Muscle of back (tissue), 3 donors: ENCODE measurements at regions not wholly inside any gene's neighbourhood (a gene's known extent, or its start where the extent isn't known, plus 50 kb on each side); places are given as distances from the start of the nearest gene placed in this dataset.

Experiments
- DNase-seq, 3 donors: peaks; one replicate each; pipeline versions ENCODE4 v3.0.0 to v3.0.0-alpha.2; 2013

DNA sequence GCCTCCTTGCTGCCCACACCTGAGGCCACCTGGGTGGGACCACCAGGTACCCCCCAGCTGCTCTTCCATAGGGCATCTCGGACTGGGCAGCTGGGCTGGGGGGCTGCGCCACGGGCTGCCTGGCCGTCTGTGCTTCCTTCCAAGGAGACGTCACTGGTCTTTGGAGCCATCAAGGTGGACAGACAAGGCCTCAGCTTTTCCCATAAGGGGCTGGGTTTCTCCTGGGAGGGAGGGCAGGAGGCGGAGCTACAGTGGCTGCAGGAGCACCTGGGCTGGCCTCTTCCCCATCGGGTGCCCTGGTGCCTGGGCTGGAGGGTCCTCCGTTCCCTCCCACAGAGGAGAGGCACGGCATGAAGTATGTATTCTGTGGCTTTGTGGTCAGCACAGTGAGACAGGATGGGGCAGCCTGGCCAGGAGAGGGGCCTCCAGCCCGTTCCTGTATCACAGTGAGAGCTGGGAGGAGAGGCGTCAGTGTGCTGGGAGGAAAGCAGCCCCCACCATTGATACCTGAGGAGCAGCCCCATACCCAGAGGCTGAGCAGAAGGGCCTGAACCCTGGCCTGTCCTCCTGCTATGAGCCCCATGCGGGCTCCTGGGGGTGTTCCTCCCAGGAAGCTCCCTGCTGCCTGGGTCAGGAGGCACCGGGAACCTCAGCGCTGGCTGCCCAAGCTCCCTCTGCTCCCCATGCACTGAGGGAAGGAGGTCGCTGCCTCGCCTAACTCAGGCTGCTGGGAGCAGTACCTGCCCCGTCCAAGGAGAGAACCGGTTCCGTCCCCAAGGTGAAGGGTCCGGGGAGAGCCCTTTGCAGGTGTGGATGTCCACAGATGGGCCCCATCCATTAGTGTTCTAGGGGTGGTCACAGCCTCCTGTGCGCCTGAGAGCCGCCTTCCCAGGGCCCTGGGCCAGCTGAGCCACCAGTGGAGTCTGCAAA, 1075.0 kb downstream of the BRD1 start:
- no peak for DNase-seq

DNA sequence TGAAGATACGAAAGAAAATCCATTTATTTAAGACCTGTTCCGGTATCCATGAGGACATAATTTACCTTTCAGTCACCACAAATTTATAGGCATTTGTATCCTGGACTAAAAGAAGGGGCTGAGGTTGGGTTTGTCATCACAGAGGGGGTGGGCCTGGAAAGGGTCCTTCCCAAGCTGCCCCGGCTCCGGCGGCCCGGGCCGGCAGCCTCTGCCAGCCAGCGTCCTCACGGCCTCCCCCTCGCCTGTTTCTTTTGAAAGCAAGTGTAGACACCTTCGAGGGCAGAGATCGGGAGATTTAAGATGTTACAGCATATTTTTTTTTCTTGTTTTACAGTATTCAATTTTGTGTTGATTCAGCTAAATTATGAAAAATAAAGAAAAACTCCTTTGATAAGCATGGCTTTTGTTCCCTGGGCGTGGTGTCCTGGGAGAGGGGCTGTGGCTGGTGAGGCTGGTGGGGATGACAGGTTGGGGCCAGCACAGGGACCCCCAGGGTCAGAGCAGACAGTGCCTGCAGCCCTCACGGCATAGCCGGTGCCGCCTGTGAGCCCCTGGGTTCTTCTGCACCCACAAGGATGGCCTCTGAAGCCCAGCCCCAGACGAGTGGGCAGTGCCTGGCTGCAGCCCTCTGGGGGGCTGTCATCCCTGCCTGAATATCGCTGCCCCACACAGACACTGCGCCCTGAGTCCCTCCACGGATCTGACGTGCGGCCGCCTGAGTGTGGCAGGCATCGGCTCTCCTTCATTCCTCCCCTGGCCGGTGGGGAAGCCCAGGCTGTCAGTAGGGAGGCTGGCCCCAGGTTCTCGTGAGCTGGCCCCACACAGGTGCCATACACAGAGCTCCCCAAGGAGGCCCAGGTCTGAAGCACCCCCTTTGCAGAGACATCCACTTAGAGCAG, 1075.9 kb downstream of the BRD1 start:
- no peak for DNase-seq

DNA sequence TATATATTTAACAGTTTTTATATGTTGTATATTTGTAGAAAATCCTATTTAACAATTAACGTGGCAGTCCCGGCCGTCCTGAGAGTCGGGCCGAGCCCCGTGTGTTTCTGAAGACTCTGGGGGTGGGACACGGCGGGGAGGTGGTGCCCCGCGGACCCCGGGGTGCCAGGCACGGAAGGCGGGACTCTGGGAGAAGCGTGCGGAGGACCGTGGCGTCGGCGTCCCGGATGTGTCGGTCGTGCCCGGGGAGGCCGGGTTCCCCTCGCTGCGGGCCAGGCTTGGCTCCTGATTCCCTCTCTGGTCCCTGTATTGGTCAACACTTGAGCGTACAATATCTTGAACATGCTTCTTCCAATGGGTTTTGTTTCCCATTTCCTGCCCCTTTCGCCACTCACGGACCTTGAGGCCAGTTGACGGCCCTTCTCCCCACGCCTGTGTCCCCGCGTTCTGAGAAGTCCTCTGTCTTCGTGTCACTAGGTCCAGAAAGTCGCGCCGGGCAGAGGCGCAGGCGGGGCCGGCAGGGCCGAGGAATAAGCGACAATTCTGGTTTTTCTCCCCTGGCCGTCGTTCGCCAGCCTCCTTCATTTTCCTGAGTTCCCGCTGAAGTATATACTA, 1076.7 kb downstream of the BRD1 start:
- DNase-seq = no peak

DNA sequence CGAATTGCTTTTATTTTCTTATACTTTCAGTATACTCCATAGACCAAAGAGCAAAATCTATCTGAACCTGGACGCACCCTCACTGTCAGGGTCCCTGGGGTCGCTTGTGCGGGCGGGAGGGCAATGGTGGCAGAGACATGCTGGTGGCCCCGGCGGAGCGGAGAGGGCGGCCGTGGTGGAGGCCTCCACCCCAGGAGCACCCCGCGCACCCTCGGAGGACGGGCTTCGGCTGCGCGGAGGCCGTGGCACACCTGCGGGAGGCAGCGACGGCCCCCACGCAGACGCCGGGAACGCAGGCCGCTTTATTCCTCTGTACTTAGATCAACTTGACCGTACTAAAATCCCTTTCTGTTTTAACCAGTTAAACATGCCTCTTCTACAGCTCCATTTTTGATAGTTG, 1077.4 kb downstream of the BRD1 start:
- no peak for DNase-seq

DNA sequence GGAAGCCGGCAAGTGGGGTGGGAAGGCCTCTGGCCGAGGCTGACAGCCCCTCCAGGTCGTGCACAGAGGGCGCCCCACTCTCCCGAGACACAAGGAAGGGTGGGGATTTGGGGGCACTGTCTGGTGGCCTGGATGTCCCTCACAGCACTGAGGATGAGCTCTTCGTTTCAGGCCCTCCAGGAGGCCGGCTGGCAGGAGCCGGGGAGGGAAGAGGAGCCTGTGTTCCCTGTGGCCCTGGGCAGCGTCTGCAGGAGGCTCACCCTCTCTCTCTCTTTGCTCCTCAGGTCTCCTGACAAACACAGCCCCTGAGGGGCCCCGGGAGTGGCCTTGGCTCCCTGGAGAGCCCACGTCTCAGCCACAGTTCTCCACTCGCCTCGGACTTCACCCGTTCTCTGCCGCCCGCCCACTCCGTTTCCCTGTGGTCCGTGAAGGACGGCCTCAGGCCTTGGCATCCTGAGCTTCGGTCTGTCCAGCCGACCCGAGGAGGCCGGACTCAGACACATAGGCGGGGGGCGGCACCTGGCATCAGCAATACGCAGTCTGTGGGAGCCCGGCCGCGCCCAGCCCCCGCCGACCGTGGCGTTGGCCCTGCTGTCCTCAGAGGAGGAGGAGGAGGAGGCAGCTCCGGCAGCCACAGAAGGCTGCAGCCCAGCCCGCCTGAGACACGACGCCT, 1078.0 kb downstream of the BRD1 start:
- no peak for DNase-seq

- DNase-seq = no peak
Measured at GRCh38 chr22:48748860-48749554, 1078.7 kb downstream of the BRD1 start.

DNA sequence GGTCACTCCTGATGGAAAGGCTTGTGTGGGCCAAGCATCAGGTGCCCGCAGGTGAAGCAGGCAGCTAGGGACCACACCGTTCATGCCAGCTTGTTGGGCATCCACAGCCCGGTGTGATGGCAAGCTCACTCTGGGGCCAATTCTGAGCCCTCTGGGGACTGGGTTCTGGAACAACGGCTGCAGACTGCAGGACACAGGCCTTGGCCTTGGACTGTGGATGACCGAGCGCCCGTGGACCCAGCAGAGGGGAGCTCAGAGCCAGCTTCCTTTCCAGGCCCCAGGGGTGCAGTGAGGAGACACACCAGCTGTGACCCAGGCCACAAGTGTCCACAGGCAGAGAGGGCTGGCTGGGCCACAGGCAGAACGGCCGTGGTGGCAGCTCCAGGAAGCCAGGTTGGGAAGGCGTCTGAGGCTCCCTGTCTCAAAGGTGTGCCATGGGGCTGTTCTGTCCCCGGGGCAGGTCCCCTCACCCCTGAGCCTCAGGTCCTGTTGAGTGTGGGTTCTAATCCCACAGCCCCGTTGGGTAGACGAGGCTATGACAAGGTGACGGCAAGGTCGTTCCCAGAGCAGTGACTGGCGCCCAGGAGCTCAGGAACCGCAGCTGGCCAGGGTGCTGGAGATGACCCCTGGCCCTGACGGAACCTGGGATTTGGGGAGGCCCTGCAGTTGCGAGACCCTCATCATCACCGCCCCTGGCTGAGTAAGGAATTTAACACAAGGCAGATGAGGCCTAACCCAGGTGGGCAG, 1079.4 kb downstream of the BRD1 start:
- DNase-seq = no peak

- no peak for DNase-seq
Measured at GRCh38 chr22:48746789-48747425, 1080.8 kb downstream of the BRD1 start.

- DNase-seq = no peak
Measured at GRCh38 chr22:48745842-48746788, 1081.6 kb downstream of the BRD1 start.

DNA sequence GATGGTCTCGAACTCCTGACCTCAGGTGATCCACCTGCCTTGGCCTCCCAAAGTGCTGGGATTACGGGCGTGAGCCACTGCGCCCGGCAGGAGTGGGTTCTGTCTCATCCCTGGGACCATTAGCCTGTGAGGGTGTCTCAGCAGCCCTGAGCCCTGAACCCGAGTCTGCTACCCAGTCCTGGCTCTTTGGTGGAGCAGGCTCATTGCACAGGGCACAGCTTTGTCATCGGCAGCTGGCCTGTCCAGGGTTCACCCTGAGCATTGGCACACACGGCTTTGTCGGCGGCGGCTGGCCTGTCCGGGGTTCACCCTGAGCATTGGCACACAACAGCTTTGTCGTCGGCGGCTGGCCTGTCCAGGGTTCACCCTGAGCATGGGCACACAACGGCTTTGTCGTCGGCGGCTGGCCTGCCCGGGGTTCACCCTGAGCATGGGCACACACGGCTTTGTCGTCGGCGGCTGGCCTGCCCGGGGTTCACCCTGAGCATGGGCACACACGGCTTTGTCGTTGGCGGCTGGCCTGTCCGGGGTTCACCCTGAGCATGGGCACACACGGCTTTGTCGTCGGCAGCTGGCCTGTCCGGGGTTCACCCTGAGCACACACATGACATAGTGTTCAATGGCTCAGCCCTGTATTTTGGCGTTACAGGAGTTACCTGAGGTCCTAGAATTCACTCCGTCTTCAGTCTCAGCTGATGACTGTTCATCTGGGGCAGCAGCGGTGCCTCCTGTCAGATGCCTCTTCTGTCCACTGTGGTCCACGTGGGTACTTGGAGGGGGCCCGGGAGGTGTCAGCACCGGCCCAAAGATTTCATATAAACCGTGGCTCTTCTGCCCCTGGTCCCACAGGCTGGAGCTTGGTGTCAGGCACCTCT, 1082.5 kb downstream of the BRD1 start:
- DNase-seq = no peak

GRCh38 chr22:48744283-48744641, 1083.4 kb downstream of the BRD1 start:
- DNase-seq = no peak

- DNase-seq = no peak
Measured at GRCh38 chr22:48743601-48744282, 1083.9 kb downstream of the BRD1 start.

GRCh38 chr22:48742556-48743343, 1084.9 kb downstream of the BRD1 start:
- no peak for DNase-seq

- DNase-seq = no peak
Measured at GRCh38 chr22:48742191-48742555, 1085.5 kb downstream of the BRD1 start.

DNA sequence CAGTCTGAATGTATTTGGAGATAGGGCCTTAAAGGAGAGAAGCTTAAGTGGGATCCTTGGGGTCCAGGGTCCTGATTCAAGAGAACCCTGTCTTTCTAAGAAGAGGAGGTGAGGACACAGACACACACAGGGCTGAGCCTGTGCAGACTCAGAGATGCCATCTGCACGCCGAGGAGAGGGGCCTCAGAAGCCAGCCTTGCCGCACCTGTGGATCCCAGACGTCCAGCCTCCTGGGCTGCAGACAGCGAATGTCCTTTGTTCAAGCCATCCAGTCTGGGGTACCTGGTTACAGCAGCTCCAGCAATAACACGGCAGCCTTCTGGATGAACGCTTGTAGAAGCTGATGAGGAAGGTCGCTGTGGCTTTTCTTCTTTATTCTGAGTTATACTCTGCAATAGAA, 1086.1 kb downstream of the BRD1 start:
- DNase-seq = no peak

DNA sequence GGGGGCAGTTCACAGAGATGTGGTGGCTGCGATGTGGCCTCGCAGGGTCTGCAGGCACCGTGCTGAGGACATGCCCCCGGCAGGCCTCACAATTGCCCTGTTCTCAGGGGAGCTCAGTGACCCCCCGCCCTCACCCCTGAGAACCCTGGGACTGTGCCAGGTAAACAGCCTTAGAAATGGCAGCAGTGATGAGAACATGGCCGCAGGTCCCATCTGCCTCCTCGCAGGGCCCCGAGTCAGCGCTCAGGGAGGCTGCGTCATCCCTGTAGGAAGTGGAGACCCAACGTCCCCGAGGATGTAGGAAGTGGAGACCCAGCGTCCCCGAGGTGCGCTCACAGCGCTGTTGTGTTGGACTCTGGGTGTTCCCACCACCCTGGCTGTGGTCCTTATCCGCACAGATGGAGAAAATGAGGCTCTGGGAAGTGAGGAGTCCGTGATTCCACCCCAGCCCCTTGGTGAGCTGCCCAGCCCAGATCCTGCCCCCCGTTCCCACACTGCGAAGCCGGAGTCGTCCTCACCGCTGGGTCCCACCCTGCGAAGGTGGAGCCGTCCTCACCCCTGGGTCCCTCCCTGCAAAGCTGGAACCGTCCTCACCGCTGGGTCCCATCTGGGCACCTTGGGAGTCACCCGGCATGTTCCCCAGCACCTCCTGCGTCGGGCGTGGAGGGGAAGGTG, 1086.8 kb downstream of the BRD1 start:
- DNase-seq = no peak
